ENCODE measurements at regions not wholly inside any gene's neighbourhood (a gene's known extent, or its start where the extent isn't known, plus 50 kb on each side); places are given as distances from the start of the nearest gene placed in this dataset.

DNA sequence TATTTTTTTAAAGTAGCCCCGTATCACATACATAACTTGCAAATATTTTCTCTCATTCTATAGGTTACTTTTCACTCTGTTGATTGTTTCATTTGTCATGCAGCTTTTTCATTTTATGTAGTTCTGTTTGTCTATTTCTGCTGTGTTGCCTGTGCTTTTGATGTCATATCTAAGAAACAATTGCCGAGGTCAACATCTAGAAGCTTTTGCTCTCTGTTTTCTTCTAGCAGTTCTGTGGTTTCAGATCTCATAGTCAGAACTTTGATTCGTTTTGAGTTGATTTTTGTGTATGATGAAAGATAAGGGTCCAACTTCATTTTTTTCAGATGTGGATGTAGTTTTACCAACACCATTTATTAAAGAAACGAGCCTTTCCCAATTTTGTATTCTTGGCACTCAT, 79.5 kb downstream of the CD200 start:
- CTCF ChIA-PET: no interaction called here
- H3K27me3 ChIP-seq (replicated peaks in 2 of 5; ENCODE audit: control insufficient read depth in 4 of 5, insufficient read depth in 5 of 5, low read length in 4 of 5): no peaks in the 10 kb centered on the region
- H3K27ac ChIP-seq (ENCODE audit: insufficient read depth in 1 of 2, low read depth in 1 of 2, low read length in 2 of 2, poor library complexity in 1 of 2, severe bottlenecking in 2 of 2): no peak overlapping the region
- POLR2A ChIA-PET: no interaction called here
- no peak overlapping the region for H3K4me3 ChIP-seq (ENCODE audit: control insufficient read depth in 1 of 7, extremely low read depth in 1 of 7, insufficient read depth in 4 of 7, low read depth in 2 of 7, low read length in 6 of 7)
- H3K4me1 ChIP-seq (ENCODE audit: control extremely low read depth in 1 of 4, control insufficient read depth in 4 of 4, insufficient read depth in 4 of 4, low read length in 3 of 4): peaks cover 0 to 4% (median 0%) of the 10 kb centered on the region in 4 experiments
- H3K36me3 ChIP-seq (ENCODE audit: control insufficient read depth in 4 of 4, insufficient read depth in 4 of 4, low read length in 3 of 4): no peaks in the 10 kb centered on the region
- DNase-seq: no peak
- H3K9me3 ChIP-seq (ENCODE audit: control extremely low read depth in 1 of 5, control insufficient read depth in 4 of 5, insufficient read depth in 2 of 5, low read depth in 1 of 5, low read length in 4 of 5): no peaks in the 10 kb centered on the region
- WGBS (ENCODE audit: insufficient coverage): no CpG with 5 or more reads among the region's 4 CpGs

DNA sequence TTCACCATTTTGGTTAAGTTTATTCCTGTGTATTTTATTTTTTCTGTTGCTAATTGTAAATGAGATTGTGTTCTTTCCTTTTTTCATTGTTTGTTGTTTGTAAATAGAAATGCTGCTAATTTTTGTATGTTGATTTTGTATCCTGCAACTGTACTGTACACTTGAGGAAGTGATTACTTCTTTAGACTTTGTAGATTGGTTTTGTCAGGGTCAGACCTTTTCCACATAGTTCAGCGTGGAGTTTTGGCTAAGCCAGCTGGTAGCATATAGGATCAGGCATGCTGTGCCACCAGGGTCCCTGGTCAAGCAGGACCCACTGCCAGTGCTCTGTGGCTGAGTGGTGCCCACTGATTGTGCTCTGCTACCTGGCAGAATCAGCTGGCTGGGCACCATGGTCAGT, 80.1 kb downstream of the CD200 start:
- Histone ChIP-seq H3K27ac (ENCODE audit: insufficient read depth in 1 of 2, low read depth in 1 of 2, low read length in 2 of 2, poor library complexity in 1 of 2, severe bottlenecking in 2 of 2) (no peak overlapping the region), H3K27me3 (replicated peaks in 2 of 5; ENCODE audit: control insufficient read depth in 4 of 5, insufficient read depth in 5 of 5, low read length in 4 of 5) (no peaks in the 10 kb centered on the region), H3K9me3 (ENCODE audit: control extremely low read depth in 1 of 5, control insufficient read depth in 4 of 5, insufficient read depth in 2 of 5, low read depth in 1 of 5, low read length in 4 of 5) (no peaks in the 10 kb centered on the region), H3K4me3 (ENCODE audit: control insufficient read depth in 1 of 7, extremely low read depth in 1 of 7, insufficient read depth in 4 of 7, low read depth in 2 of 7, low read length in 6 of 7) (no peak overlapping the region), H3K36me3 (ENCODE audit: control insufficient read depth in 4 of 4, insufficient read depth in 4 of 4, low read length in 3 of 4) (no peaks in the 10 kb centered on the region), H3K4me1 (ENCODE audit: control extremely low read depth in 1 of 4, control insufficient read depth in 4 of 4, insufficient read depth in 4 of 4, low read length in 3 of 4) (peaks cover 0 to 7% (median 0%) of the 10 kb centered on the region in 4 experiments)
- DNase-seq: no peak
- ChIA-PET CTCF (interaction anchor here (1.0 kb wide), 1 partner anchor 17 kb away, joined by 3 read pairs; no protein-coding TSS in a partner anchor), POLR2A (no interaction called here)
- 100% methylated on average over 1 of the region's 1 CpG for WGBS (ENCODE audit: insufficient coverage)

DNA sequence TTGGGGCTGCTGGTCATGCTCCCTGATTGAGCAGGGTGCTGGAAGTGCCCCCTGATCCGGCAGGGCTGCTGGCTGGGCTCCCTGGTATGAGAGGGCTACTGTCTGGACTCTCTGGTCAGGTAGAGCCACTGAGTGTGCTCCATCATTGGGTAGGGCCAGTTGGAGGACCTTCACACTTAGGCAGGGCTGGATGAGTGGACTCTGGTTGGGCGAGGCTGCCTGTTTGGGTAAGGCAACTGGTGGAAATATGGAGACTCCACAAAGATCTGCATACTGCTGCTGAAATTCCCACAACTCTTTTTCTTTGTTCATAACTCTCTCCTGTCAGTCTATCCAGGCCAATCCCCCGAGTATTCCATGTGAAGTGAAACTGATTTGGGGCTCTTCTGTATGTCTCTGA, 80.8 kb downstream of the CD200 start:
- Histone ChIP-seq H3K4me3 (ENCODE audit: control insufficient read depth in 1 of 7, extremely low read depth in 1 of 7, insufficient read depth in 4 of 7, low read depth in 2 of 7, low read length in 6 of 7) (no peak overlapping the region), H3K27ac (ENCODE audit: insufficient read depth in 1 of 2, low read depth in 1 of 2, low read length in 2 of 2, poor library complexity in 1 of 2, severe bottlenecking in 2 of 2) (no peak overlapping the region), H3K36me3 (ENCODE audit: control insufficient read depth in 4 of 4, insufficient read depth in 4 of 4, low read length in 3 of 4) (no peaks in the 10 kb centered on the region), H3K27me3 (replicated peaks in 2 of 5; ENCODE audit: control insufficient read depth in 4 of 5, insufficient read depth in 5 of 5, low read length in 4 of 5) (no peaks in the 10 kb centered on the region), H3K4me1 (ENCODE audit: control extremely low read depth in 1 of 4, control insufficient read depth in 4 of 4, insufficient read depth in 4 of 4, low read length in 3 of 4) (peaks cover 0 to 7% (median 0%) of the 10 kb centered on the region in 4 experiments), H3K9me3 (ENCODE audit: control extremely low read depth in 1 of 5, control insufficient read depth in 4 of 5, insufficient read depth in 2 of 5, low read depth in 1 of 5, low read length in 4 of 5) (no peaks in the 10 kb centered on the region)
- ChIA-PET CTCF (interaction anchor here (1.0 kb wide), 1 partner anchor 17 kb away, joined by 3 read pairs; no protein-coding TSS in a partner anchor), POLR2A (no interaction called here)
- DNase-seq: no peak
- 100% methylated on average over 3 of the region's 3 CpGs for WGBS (ENCODE audit: insufficient coverage)

Measured in common myeloid progenitor, CD34-positive (primary cell).